H9 (cell line): ENCODE measurements at regions not wholly inside any gene's neighbourhood (a gene's known extent, or its start where the extent isn't known, plus 50 kb on each side); places are given as distances from the start of the nearest gene placed in this dataset.

ENCODE experiments used
- DNase-seq: peaks from one replicate; pipeline ENCODE4 v3.0.0-alpha.2; 2017
- H2AFZ ChIP-seq: one replicate; pipeline ENCODE4 v1.6.1; 2013; ENCODE audit warnings: mild to moderate bottlenecking, low read length, control low read depth, moderate library complexity
- H2AK5ac ChIP-seq: 2 replicates; pipeline ENCODE4 v1.6.1; 2013; ENCODE audit warnings: low read length, control low read depth, mixed read lengths; ENCODE audit not compliant: insufficient read length
- H2BK120ac ChIP-seq: one replicate; pipeline ENCODE4 v1.6.1; 2013; ENCODE audit warnings: low read depth, mild to moderate bottlenecking, low read length, control low read depth, inconsistent platforms; ENCODE audit not compliant: poor library complexity, severe bottlenecking
- H2BK12ac ChIP-seq: 2 replicates; pipeline ENCODE4 v1.6.1; 2013; ENCODE audit warnings: low read length, control low read depth, mixed read lengths, low read depth; ENCODE audit not compliant: insufficient read length
- H2BK15ac ChIP-seq: 2 replicates; pipeline ENCODE4 v1.6.1; 2013; ENCODE audit warnings: low read depth, low read length, control low read depth
- H2BK20ac ChIP-seq: one replicate; pipeline ENCODE4 v1.6.1; 2013; ENCODE audit warnings: low read depth, mild to moderate bottlenecking, low read length, control low read depth, inconsistent platforms; ENCODE audit not compliant: poor library complexity, severe bottlenecking
- H2BK5ac ChIP-seq: 2 replicates; pipeline ENCODE4 v1.6.1; 2013; ENCODE audit warnings: low read length, control low read depth, mixed read lengths; ENCODE audit not compliant: insufficient read length
- H3K14ac ChIP-seq: 2 replicates; pipeline ENCODE4 v1.6.1; 2013; ENCODE audit warnings: low read length, control low read depth; ENCODE audit not compliant: insufficient read depth
- H3K18ac ChIP-seq: 2 replicates; pipeline ENCODE4 v1.6.1; 2013; ENCODE audit warnings: low read depth, mild to moderate bottlenecking, mixed read lengths, low read length, control low read depth; ENCODE audit not compliant: insufficient read length
- H3K23ac ChIP-seq: 2 replicates; pipeline ENCODE4 v1.6.1; 2013; ENCODE audit warnings: low read length, control low read depth, mixed read lengths, low read depth; ENCODE audit not compliant: insufficient read length
- H3K23me2 ChIP-seq: 2 replicates; pipeline ENCODE4 v1.6.1; 2013; ENCODE audit warnings: low read depth, mild to moderate bottlenecking, mixed read lengths, low read length, control low read depth; ENCODE audit not compliant: insufficient read length, poor library complexity, severe bottlenecking
- H3K27ac ChIP-seq: 2 replicates; pipeline ENCODE4 v1.5.1; 2013; ENCODE audit warnings: low read length, control low read depth, mixed read lengths, low read depth; ENCODE audit not compliant: insufficient read length
- H3K27me3 ChIP-seq: 2 replicates; pipeline ENCODE4 v1.6.1; 2013; ENCODE audit warnings: low read length, control low read depth, inconsistent platforms; ENCODE audit not compliant: insufficient read depth
- H3K4ac ChIP-seq: 2 replicates; pipeline ENCODE4 v1.6.1; 2013; ENCODE audit warnings: low read depth, mild to moderate bottlenecking, control low read depth, inconsistent platforms, low read length, moderate library complexity
- H3K4me1 ChIP-seq: 2 replicates; pipeline ENCODE4 v1.6.1; 2013; ENCODE audit warnings: low read length, control low read depth, inconsistent platforms; ENCODE audit not compliant: insufficient read depth
- H3K4me2 ChIP-seq: 2 replicates; pipeline ENCODE4 v1.6.1; 2013; ENCODE audit warnings: low read length, control low read depth, mixed read lengths; ENCODE audit not compliant: insufficient read length, insufficient read depth
- H3K56ac ChIP-seq: 2 replicates; pipeline ENCODE4 v1.6.1; 2013; ENCODE audit warnings: low read depth, mild to moderate bottlenecking, mixed read lengths, low read length, control low read depth; ENCODE audit not compliant: insufficient read length
- H3K79me1 ChIP-seq: 2 replicates; pipeline ENCODE4 v1.6.1; 2013; ENCODE audit warnings: low read depth, mild to moderate bottlenecking, moderate library complexity, low read length, control low read depth, inconsistent platforms; ENCODE audit not compliant: insufficient read depth, poor library complexity, severe bottlenecking
- H3K79me2 ChIP-seq: 2 replicates; pipeline ENCODE4 v1.6.1; 2013; ENCODE audit warnings: low read length, control low read depth, inconsistent platforms; ENCODE audit not compliant: insufficient read depth
- H3K9ac ChIP-seq: 2 replicates; pipeline ENCODE4 v1.6.1; 2013; ENCODE audit warnings: low read length, control low read depth, mixed read lengths; ENCODE audit not compliant: insufficient read length; ENCODE audit errors: extremely low read depth
- H3K9me3 ChIP-seq: one replicate; pipeline ENCODE4 v1.6.1; 2013; ENCODE audit warnings: low read depth, low read length, inconsistent platforms; ENCODE audit not compliant: control insufficient read depth
- H3T11ph ChIP-seq: one replicate; pipeline ENCODE4 v1.6.1; 2013; ENCODE audit warnings: mild to moderate bottlenecking, low read length, control low read depth, inconsistent platforms
- H4K20me1 ChIP-seq: one replicate; pipeline ENCODE4 v1.6.1; 2013; ENCODE audit not compliant: control insufficient read depth, insufficient read length, insufficient read depth
- H4K5ac ChIP-seq: 2 replicates; pipeline ENCODE4 v1.6.1; 2013; ENCODE audit warnings: low read depth, mild to moderate bottlenecking, mixed read lengths, low read length, control low read depth; ENCODE audit not compliant: insufficient read length
- H4K8ac ChIP-seq: replicated peaks from 2 replicates; pipeline ENCODE4 v1.6.1; 2013; ENCODE audit warnings: low read length, control low read depth, mixed read lengths, low read depth; ENCODE audit not compliant: insufficient read length
- H4K91ac ChIP-seq: 2 replicates; pipeline ENCODE4 v1.6.1; 2013; ENCODE audit warnings: low read depth, mild to moderate bottlenecking, moderate library complexity, mixed read lengths, low read length, control low read depth; ENCODE audit not compliant: insufficient read length
- H3K27ac Mint-ChIP-seq, 3 experiments: 2 replicates in 2 of 3; 3 replicates in 1 of 3; pipeline ENCODE4 v1.8.0; 2020 to 2021; ENCODE audit warnings: mixed read lengths in 3 of 3, mild to moderate bottlenecking in 1 of 3, moderate library complexity in 1 of 3
- H3K27me3 Mint-ChIP-seq: 2 replicates; pipeline ENCODE4 v1.8.0; 2021; ENCODE audit warnings: low read depth, mild to moderate bottlenecking, moderate library complexity, mixed read lengths
- H3K36me3 Mint-ChIP-seq, 3 experiments: 2 replicates in 2 of 3; 3 replicates in 1 of 3; pipeline ENCODE4 v1.8.0; 2020 to 2021; ENCODE audit warnings: low read depth in 3 of 3, mixed read lengths in 3 of 3; ENCODE audit not compliant: insufficient read depth in 1 of 3
- H3K4me1 Mint-ChIP-seq, 2 experiments: 2 replicates each; pipeline ENCODE4 v1.8.0; 2020; ENCODE audit warnings: mixed read lengths in 2 of 2
- H3K4me3 Mint-ChIP-seq, 2 experiments: 2 replicates in 1 of 2; 3 replicates in 1 of 2; pipeline ENCODE4 v1.8.0; 2020 to 2021; ENCODE audit warnings: mild to moderate bottlenecking in 2 of 2, mixed read lengths in 2 of 2, moderate library complexity in 1 of 2
- H3K9me3 Mint-ChIP-seq, 2 experiments: 2 replicates in 1 of 2; 3 replicates in 1 of 2; pipeline ENCODE4 v1.8.0; 2020; ENCODE audit warnings: mild to moderate bottlenecking in 2 of 2, mixed read lengths in 2 of 2, moderate library complexity in 1 of 2
- CTCF ChIP-seq: fragments of 200-600 bp; sonication (generic); conservative IDR thresholded peaks from 3 replicates; pipeline ENCODE4 v1.8.0; 2021; ENCODE audit warnings: antibody characterized with exemption, mild to moderate bottlenecking
- WGBS: extraction: QIAGEN DNeasy Blood & Tissue Kit; methylation state at CpG from one replicate; pipeline ENCODE4 v1.1.7; 2013; ENCODE audit warnings: missing lambda C conversion rate, low lambda C conversion rate, mixed read lengths; ENCODE audit not compliant: insufficient read length; ENCODE audit errors: extremely low coverage; 5-methylcytosine and 5-hydroxymethylcytosine counted together

GRCh38 chr2:126325202-126325601 is 330.8 kb upstream of the GYPC start:
- H3K79me2 ChIP-seq, result no peaks in the 10 kb centered on the region
- H3K27me3 ChIP-seq, result no peaks in the 10 kb centered on the region
- no peak overlapping the region for H2BK20ac ChIP-seq
- H3K27me3 Mint-ChIP-seq, result no peaks in the 10 kb centered on the region
- no peak for TF ChIP-seq CTCF
- no peak overlapping the region for H2BK120ac ChIP-seq
- no peak overlapping the region for H3K4me2 ChIP-seq
- no peak overlapping the region for H2BK15ac ChIP-seq
- H3K27ac ChIP-seq, result no peak overlapping the region
- H3K56ac ChIP-seq, result no peak overlapping the region
- no peak overlapping the region for H3K18ac ChIP-seq
- no peak overlapping the region for H4K5ac ChIP-seq
- no peak for DNase-seq
- no peaks in the 10 kb centered on the region; a peak in 1 of 7 replicates for H3K36me3 Mint-ChIP-seq
- no peak overlapping the region for H3T11ph ChIP-seq
- H3K4me1 ChIP-seq, result no peaks in the 10 kb centered on the region
- no peaks in the 10 kb centered on the region for H4K20me1 ChIP-seq
- no peak overlapping the region for H2AK5ac ChIP-seq
- H3K23ac ChIP-seq, result no peak overlapping the region
- no peak overlapping the region for H3K4me3 Mint-ChIP-seq
- no peak overlapping the region for H3K14ac ChIP-seq
- no peaks in the 10 kb centered on the region for H3K79me1 ChIP-seq
- peaks cover 0 to 3% of the 10 kb centered on the region in 2 experiments; a peak in 2 of 5 replicates for H3K9me3 Mint-ChIP-seq
- no CpG with 5 or more reads among the region's 5 CpGs for WGBS
- no peak overlapping the region for H3K9ac ChIP-seq
- H2AFZ ChIP-seq, result no peak overlapping the region
- no peak overlapping the region for H4K91ac ChIP-seq
- H4K8ac ChIP-seq, result no peak overlapping the region
- peak overlapping the region in 1 of 3 experiments; percentile 32; a peak in 1 of 7 replicates for H3K27ac Mint-ChIP-seq
- no peaks in the 10 kb centered on the region for H3K9me3 ChIP-seq
- no peak overlapping the region for H2BK12ac ChIP-seq
- no peaks in the 10 kb centered on the region for H3K4me1 Mint-ChIP-seq
- H2BK5ac ChIP-seq, result no peak overlapping the region
- no peak overlapping the region for H3K4ac ChIP-seq
- H3K23me2 ChIP-seq, result no peaks in the 10 kb centered on the region
